ENCODE measurements at regions not wholly inside any gene's neighbourhood (a gene's known extent, or its start where the extent isn't known, plus 50 kb on each side); places are given as distances from the start of the nearest gene placed in this dataset.
"Not testable (repeated sequence)": the region's sequence is repeated elsewhere in the genome, so short reads cannot be mapped to it uniquely, and the experiment has no call there.

DNA sequence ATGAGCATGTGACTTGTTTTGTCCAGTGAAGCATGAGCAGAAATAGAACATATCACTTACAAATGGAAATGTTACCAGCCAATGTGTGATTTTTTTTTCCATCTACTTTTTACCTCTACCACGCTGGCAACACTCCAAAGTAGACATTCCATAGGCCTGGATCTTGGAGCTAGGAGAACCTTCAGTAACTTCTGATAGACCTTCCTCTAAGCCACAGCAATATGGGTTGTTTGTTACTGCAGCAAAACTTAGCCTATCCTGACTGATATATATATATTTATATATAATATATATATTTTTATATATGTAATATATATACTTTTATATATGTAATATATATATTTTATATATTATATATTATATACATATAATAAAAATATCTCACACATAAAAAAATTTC is 284.4 kb upstream of the XYLT1 start:
- no peak overlapping the region for H3K4me3 Mint-ChIP-seq
- H3K4me1 Mint-ChIP-seq = no peaks in the 10 kb centered on the region
- DNase-seq (no peak), ATAC-seq (no peak)
- H3K36me3 Mint-ChIP-seq (ENCODE audit: low read depth) = no peaks in the 10 kb centered on the region
- no peak overlapping the region for H3K27ac Mint-ChIP-seq
- H3K27me3 Mint-ChIP-seq = peaks cover 15% of the 10 kb centered on the region
- no peaks in the 10 kb centered on the region for H3K9me3 ChIP-seq (ENCODE audit: control insufficient read depth, low read length, poor library complexity, severe bottlenecking)

DNA sequence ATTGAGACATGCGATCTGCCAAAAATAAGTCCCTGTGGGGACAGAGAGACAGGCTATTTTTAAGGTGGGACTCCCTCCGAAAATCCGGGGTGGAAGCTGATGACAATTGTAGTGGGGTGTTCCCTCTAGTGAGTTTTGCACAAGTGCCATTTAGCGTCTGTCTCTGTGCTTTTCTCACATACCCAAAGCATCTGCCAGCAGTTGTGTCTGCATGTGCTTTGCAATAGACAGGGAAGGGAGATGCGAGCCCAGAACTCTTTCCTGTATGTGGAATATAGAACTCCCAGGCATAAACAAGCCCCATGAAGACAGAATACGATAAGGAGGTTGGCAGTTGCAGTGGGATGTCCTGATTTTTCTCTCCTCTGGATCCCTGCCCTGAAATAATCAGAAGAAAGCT is 282.7 kb upstream of the XYLT1 start:
- ATAC-seq (no peak), DNase-seq (no peak)
- Mint-ChIP-seq H3K4me3 (no peak overlapping the region), H3K27me3 (peaks cover 15% of the 10 kb centered on the region), H3K27ac (no peak overlapping the region), H3K4me1 (no peaks in the 10 kb centered on the region), H3K36me3 (ENCODE audit: low read depth) (no peaks in the 10 kb centered on the region)
- no peaks in the 10 kb centered on the region for H3K9me3 ChIP-seq (ENCODE audit: control insufficient read depth, low read length, poor library complexity, severe bottlenecking)

DNA sequence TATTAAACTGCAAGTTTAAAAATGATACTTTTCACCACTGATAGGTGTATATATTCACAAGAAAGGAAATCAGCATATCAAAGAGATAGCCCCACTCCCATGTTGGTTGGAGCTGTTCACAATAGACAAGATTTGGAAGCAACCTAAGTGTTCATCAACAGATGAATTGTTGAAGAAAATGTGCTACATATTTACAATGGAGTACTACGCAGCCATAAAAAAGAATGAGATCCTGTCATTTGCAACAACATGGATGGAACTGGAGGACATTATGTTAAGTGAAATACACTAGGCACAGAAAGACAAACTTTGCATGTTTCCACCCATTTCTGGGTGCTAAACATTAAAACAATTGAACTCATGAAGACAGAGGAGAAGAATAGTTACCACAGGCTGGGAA is 278.9 kb upstream of the XYLT1 start:
- H3K9me3 ChIP-seq (ENCODE audit: control insufficient read depth, low read length, poor library complexity, severe bottlenecking) = no peaks in the 10 kb centered on the region
- Mint-ChIP-seq H3K4me3 (no peak overlapping the region), H3K36me3 (ENCODE audit: low read depth) (no peaks in the 10 kb centered on the region), H3K27ac (no peak overlapping the region), H3K4me1 (no peaks in the 10 kb centered on the region), H3K27me3 (peaks cover 11% of the 10 kb centered on the region)
- no peak for ATAC-seq
- DNase-seq = no peak

DNA sequence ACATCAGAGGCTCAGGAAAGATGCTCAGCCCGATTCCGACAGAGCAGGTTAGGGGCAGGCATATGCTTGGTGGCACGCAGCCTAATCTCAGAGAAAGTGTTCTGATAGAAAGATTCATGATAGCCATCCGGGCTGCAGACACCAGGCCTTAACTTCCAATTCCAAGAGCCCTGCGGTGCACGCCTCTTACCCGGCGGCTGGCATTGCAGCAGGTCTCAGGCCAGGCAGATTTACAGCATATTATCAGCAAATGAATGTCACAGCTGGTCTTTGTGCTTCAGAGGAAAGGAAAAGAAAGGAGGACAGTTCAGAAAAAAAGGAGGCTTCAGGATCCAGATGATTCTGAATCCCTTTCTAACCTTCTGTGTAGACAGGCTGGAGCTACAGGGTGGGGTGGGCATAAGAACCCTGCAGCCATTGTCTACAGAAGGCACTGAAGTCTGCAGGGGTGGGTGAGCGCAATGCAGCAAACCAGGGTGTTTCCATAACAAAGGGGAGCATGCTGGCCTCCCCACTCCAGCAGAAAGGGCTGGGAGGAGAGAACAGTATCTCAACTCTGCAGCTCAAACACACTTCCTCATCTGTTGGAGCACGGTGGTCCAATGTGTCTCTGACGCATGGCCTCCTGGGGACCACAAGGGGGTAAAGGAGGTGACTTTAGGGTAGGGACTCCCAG is 277.4 kb upstream of the XYLT1 start:
- H3K9me3 ChIP-seq (ENCODE audit: control insufficient read depth, low read length, poor library complexity, severe bottlenecking) = no peaks in the 10 kb centered on the region
- DNase-seq (no peak), ATAC-seq (no peak)
- H3K36me3 Mint-ChIP-seq (ENCODE audit: low read depth) = no peaks in the 10 kb centered on the region
- H3K4me3 Mint-ChIP-seq = no peak overlapping the region
- H3K4me1 Mint-ChIP-seq = no peaks in the 10 kb centered on the region
- no peak overlapping the region for H3K27ac Mint-ChIP-seq
- peaks cover 8% of the 10 kb centered on the region for H3K27me3 Mint-ChIP-seq

GRCh38 chr16:17747081-17747756 is 276.5 kb upstream of the XYLT1 start:
- Mint-ChIP-seq H3K27me3 (no peaks in the 10 kb centered on the region), H3K27ac (no peak overlapping the region), H3K4me3 (no peak overlapping the region), H3K36me3 (ENCODE audit: low read depth) (no peaks in the 10 kb centered on the region), H3K4me1 (no peaks in the 10 kb centered on the region)
- H3K9me3 ChIP-seq (ENCODE audit: control insufficient read depth, low read length, poor library complexity, severe bottlenecking) = no peaks in the 10 kb centered on the region
- no peak for ATAC-seq
- no peak for DNase-seq

DNA sequence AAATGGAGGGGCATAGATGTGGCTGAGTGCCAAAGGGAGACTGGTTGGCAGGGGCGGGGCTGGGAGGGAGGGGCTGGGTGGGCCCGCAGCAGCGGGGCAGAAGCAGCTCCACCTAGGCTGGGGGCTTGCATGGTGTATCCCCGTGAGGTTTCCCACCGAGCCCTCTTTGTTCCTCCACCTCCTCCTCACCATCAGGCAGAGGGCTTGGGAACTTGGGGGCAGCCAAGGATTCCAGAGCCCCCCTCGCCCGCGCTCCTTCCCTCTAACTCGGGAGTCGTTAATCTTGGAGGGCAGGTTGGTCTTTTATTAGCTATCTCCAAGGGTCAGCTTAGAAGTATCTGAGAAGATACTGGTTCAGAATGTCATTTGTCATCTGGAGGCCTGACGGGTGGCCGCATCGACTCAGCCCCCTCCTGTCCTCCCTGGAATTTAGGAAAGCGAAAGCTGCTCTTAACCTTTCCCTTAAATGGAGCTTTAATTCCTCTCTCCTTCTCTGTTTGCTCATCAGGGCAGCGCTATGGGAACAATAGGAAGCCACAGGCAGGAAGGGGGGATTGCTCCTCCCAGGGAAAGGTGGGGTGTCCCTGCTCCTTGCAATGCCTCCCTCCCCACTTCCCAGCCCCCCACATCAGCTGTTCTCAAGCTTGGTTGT is 274.3 kb upstream of the XYLT1 start:
- ATAC-seq = no peak
- no peaks in the 10 kb centered on the region for H3K9me3 ChIP-seq (ENCODE audit: control insufficient read depth, low read length, poor library complexity, severe bottlenecking)
- Mint-ChIP-seq H3K4me3 (no peak overlapping the region), H3K36me3 (ENCODE audit: low read depth) (no peaks in the 10 kb centered on the region), H3K4me1 (no peaks in the 10 kb centered on the region), H3K27me3 (no peaks in the 10 kb centered on the region), H3K27ac (no peak overlapping the region)
- no peak for DNase-seq

DNA sequence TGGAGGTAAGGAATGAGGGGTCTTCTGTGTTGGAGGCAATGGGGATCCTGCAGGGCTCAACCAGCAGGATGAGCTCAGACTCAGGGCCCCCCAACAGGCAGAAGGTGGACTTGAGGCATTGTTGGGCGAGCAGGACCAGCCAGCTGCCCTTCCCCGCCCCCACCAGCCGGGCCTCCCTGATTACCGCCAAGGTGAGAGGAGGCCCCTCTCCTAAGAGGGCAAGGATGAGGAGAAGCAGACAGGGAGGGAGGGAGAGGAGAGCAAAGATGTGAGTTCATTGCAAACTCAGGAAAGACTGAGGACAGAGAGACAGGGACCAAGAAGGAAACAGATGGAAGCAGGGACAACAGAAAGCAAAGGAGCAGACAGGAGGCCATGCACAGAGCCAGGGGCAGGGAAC is 272.8 kb upstream of the XYLT1 start:
- Mint-ChIP-seq H3K4me1 (no peaks in the 10 kb centered on the region), H3K36me3 (ENCODE audit: low read depth) (no peaks in the 10 kb centered on the region), H3K27me3 (no peaks in the 10 kb centered on the region), H3K4me3 (no peak overlapping the region), H3K27ac (no peak overlapping the region)
- no peak for DNase-seq
- no peak for ATAC-seq
- H3K9me3 ChIP-seq (ENCODE audit: control insufficient read depth, low read length, poor library complexity, severe bottlenecking) = no peaks in the 10 kb centered on the region

- Mint-ChIP-seq H3K4me1 (no peaks in the 10 kb centered on the region), H3K27ac (no peak overlapping the region), H3K27me3 (no peaks in the 10 kb centered on the region), H3K36me3 (ENCODE audit: low read depth) (no peaks in the 10 kb centered on the region), H3K4me3 (no peak overlapping the region)
- no peak for DNase-seq
- no peak for ATAC-seq
- H3K9me3 ChIP-seq (ENCODE audit: control insufficient read depth, low read length, poor library complexity, severe bottlenecking) = no peaks in the 10 kb centered on the region
Observed at GRCh38 chr16:17743158-17743557, 272.4 kb upstream of the XYLT1 start.

- H3K36me3 Mint-ChIP-seq (ENCODE audit: low read depth); H3K27me3 Mint-ChIP-seq; H3K4me3 Mint-ChIP-seq; H3K9me3 ChIP-seq (ENCODE audit: control insufficient read depth, low read length, poor library complexity, severe bottlenecking); H3K27ac Mint-ChIP-seq; ATAC-seq; H3K4me1 Mint-ChIP-seq; DNase-seq: not testable (repeated sequence)
Observed at GRCh38 chr16:17735099-17735498, 264.3 kb upstream of the XYLT1 start.

DNA sequence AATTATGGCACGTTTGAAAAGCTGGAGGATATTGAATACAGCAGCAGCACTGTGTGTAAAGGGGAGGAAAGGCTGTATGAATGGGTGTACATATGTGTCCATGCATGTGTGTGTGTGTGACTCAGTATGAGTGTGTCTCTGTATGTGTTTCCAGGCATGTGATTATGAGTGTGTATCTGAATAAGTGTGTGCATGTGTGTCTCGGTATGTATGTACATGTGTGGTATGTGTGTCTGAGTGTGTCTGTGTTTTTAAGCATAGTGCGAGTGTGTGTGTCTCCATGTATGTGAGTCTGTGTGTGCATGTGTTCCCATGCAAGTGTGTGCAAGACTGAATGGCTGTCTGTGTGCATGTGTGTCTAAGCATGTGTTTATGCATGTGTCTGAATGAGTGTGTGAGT is 259.1 kb upstream of the XYLT1 start:
- peaks cover 28% of the 10 kb centered on the region for H3K27me3 Mint-ChIP-seq

DNA sequence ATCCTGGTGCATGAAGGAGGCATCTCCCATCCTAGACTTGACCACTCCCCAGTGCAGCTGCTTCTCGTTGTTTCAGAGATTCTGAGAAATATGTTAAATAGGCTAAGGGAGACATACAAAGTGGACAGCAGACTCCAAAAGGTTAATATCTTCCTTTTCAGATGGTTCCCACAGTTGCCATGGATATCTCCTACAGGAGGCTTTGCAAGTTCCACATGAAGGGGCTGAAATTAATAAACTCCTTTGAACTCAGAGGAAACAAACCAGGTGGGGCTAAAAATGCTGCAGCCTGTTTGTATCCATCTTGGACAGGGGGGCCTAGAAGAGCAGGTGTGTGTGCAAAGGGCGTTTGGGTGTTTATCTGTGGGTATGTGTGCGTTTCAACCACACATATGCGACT is 257.4 kb upstream of the XYLT1 start:
- Mint-ChIP-seq H3K36me3 (ENCODE audit: low read depth) (peaks cover 2% of the 10 kb centered on the region), H3K27me3 (peaks cover 28% of the 10 kb centered on the region), H3K4me3 (no peak overlapping the region), H3K4me1 (peaks cover 2% of the 10 kb centered on the region), H3K27ac (no peak overlapping the region)
- ATAC-seq (no peak), DNase-seq (no peak)
- H3K9me3 ChIP-seq (ENCODE audit: control insufficient read depth, low read length, poor library complexity, severe bottlenecking) = no peaks in the 10 kb centered on the region

More for the DNA sequence above, 259.1 kb upstream of the XYLT1 start:
- no peak overlapping the region for H3K4me3 Mint-ChIP-seq
- no peak for ATAC-seq
- no peak overlapping the region for H3K27ac Mint-ChIP-seq
- peaks cover 2% of the 10 kb centered on the region for H3K4me1 Mint-ChIP-seq
- H3K36me3 Mint-ChIP-seq (ENCODE audit: low read depth) = peaks cover 2% of the 10 kb centered on the region
- DNase-seq = no peak
- H3K9me3 ChIP-seq (ENCODE audit: control insufficient read depth, low read length, poor library complexity, severe bottlenecking) = no peaks in the 10 kb centered on the region

GRCh38 chr16:17724242-17724898 is 253.6 kb upstream of the XYLT1 start:
- Mint-ChIP-seq H3K27me3 (peaks cover 19% of the 10 kb centered on the region), H3K27ac (no peak overlapping the region), H3K4me3 (no peak overlapping the region), H3K4me1 (peaks cover 2% of the 10 kb centered on the region), H3K36me3 (ENCODE audit: low read depth) (no peaks in the 10 kb centered on the region)
- no peaks in the 10 kb centered on the region for H3K9me3 ChIP-seq (ENCODE audit: control insufficient read depth, low read length, poor library complexity, severe bottlenecking)
- ATAC-seq (no peak), DNase-seq (no peak)

DNA sequence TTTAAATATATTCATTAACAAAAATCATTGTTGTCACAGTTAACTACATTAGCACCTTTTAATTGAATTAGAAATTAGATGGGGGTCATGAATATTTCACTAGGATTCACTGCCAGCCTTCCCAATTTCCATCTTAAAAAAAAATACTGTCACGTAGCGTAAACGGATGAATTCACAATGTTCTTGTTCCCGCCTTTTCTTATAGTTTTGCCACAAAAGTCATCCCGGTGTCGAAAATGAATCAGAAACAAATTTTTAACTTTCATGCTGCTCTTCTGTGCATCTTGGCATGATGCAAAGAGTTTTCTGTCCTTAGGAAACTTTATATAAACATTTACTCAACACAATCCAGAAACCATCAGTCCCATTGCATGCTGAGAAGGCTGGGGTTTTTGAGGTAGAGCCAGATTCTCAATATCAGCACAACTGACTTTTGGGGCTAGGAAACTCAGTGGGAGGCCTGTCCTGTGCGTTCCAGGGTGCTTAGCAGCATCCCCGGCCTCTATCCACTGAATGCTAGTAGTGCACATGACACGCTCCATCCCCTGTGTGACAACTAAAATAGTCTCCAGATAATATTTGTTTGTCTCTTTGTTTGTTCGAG is 252.9 kb upstream of the XYLT1 start:
- H3K27me3 Mint-ChIP-seq = peaks cover 12% of the 10 kb centered on the region
- H3K36me3 Mint-ChIP-seq (ENCODE audit: low read depth) = no peaks in the 10 kb centered on the region

More for the DNA sequence above, 252.9 kb upstream of the XYLT1 start:
- ATAC-seq (no peak), DNase-seq (no peak)
- Mint-ChIP-seq H3K27ac (no peak overlapping the region), H3K4me3 (no peak overlapping the region), H3K4me1 (peaks cover 2% of the 10 kb centered on the region)
- no peaks in the 10 kb centered on the region for H3K9me3 ChIP-seq (ENCODE audit: control insufficient read depth, low read length, poor library complexity, severe bottlenecking)

Measured in T-helper 17 cell (primary cell).